ENCODE measurements at regions not wholly inside any gene's neighbourhood (a gene's known extent, or its start where the extent isn't known, plus 50 kb on each side); places are given as distances from the start of the nearest gene placed in this dataset.

- DNase-seq, result no peak
Observed at GRCh38 chr2:120401275-120402066, 55.5 kb downstream of the INHBB start.

GRCh38 chr2:120402067-120402433 is 56.1 kb downstream of the INHBB start:
- DNase-seq, result no peak

- DNase-seq, result no peak
Observed at GRCh38 chr2:120402508-120402907, 56.6 kb downstream of the INHBB start.

- DNase-seq, result no peak
Observed at GRCh38 chr2:120403261-120403660, 57.3 kb downstream of the INHBB start.

- no peak for DNase-seq
Observed at GRCh38 chr2:120403676-120404075, 57.7 kb downstream of the INHBB start.

- no peak for DNase-seq
Observed at GRCh38 chr2:120404274-120404673, 58.3 kb downstream of the INHBB start.

- DNase-seq, result no peak
Observed at GRCh38 chr2:120404941-120405758, 59.2 kb downstream of the INHBB start.

- no peak for DNase-seq
Observed at GRCh38 chr2:120405759-120406099, 59.8 kb downstream of the INHBB start.

GRCh38 chr2:120406566-120406965 is 60.6 kb downstream of the INHBB start:
- no peak for DNase-seq

- no peak for DNase-seq
Observed at GRCh38 chr2:120410487-120410886, 64.6 kb downstream of the INHBB start.

GRCh38 chr2:120415060-120415459 is 69.1 kb downstream of the INHBB start:
- no peak for DNase-seq

- DNase-seq, result no peak
Observed at GRCh38 chr2:120415728-120416509, 70.0 kb downstream of the INHBB start.

- no peak for DNase-seq
Observed at GRCh38 chr2:120418174-120418787, 72.3 kb downstream of the INHBB start.

- DNase-seq, result no peak
Observed at GRCh38 chr2:120419073-120419472, 73.1 kb downstream of the INHBB start.

GRCh38 chr2:120419955-120420354 is 74.0 kb downstream of the INHBB start:
- no peak for DNase-seq

- no peak for DNase-seq
Observed at GRCh38 chr2:120421126-120421829, 75.3 kb downstream of the INHBB start.

- no peak for DNase-seq
Observed at GRCh38 chr2:120421830-120422175, 75.9 kb downstream of the INHBB start.

GRCh38 chr2:120422465-120423160 is 76.7 kb downstream of the INHBB start:
- DNase-seq, result no peak

- no peak for DNase-seq
Observed at GRCh38 chr2:120423167-120423943, 77.4 kb downstream of the INHBB start.

- DNase-seq, result no peak
Observed at GRCh38 chr2:120424274-120424796, 78.4 kb downstream of the INHBB start.

- no peak for DNase-seq
Observed at GRCh38 chr2:120425014-120425413, 79.1 kb downstream of the INHBB start.

Measured in NCI-H1048 (cell line).